Gastrocnemius medialis (tissue), 4 donors: ENCODE measurements at regions not wholly inside any gene's neighbourhood (a gene's known extent, or its start where the extent isn't known, plus 50 kb on each side); places are given as distances from the start of the nearest gene placed in this dataset.

Experiments
- ATAC-seq, 2 donors: fragments of 150-250 bp; one replicate each; pipeline ENCODE4 v1.9.1; 2016
- DNase-seq, 2 donors: peaks; one replicate each; pipeline ENCODE4 v3.0.0-alpha.2; 2019
- H3K27ac ChIP-seq, 4 donors: fragments of 200-600 bp; sonication (generic); 1 replicate in 1 of 4; 2 replicates in 3 of 4; pipeline ENCODE4 v1.5.1; 2016 to 2018; ENCODE audit warnings: mild to moderate bottlenecking in 2 of 4, moderate library complexity in 1 of 4
- H3K27me3 ChIP-seq, 3 donors: fragments of 200-600 bp; sonication (generic) in 2 of 3; 1 replicate in 1 of 3; 2 replicates in 2 of 3; pipeline versions ENCODE4 v1.5.1 to v1.6.0; 2016 to 2019; ENCODE audit warnings: mild to moderate bottlenecking in 1 of 3, moderate library complexity in 1 of 3
- H3K36me3 ChIP-seq, 2 donors: fragments of 200-600 bp; sonication (generic) in 1 of 2; one replicate each; pipeline ENCODE4 v1.5.1; 2017 to 2018
- H3K4me1 ChIP-seq, 2 donors: fragments of 200-600 bp; sonication (generic) in 1 of 2; one replicate each; pipeline ENCODE4 v1.5.1; 2016 to 2017; ENCODE audit warnings: mild to moderate bottlenecking in 2 of 2
- H3K4me3 ChIP-seq, 4 donors: fragments of 200-600 bp; sonication (generic) in 3 of 4; 1 replicate in 1 of 4; 2 replicates in 3 of 4; pipeline ENCODE4 v1.5.1; 2016 to 2019; ENCODE audit warnings: mild to moderate bottlenecking in 2 of 4
- H3K9me3 ChIP-seq, 3 donors: fragments of 200-600 bp; sonication (generic) in 2 of 3; 1 replicate in 1 of 3; 2 replicates in 2 of 3; pipeline ENCODE4 v1.5.1; 2016 to 2019
- POLR2A ChIP-seq, 2 donors: fragments of 450-650 bp; IDR thresholded peaks; one replicate each; pipeline ENCODE4 v1.6.1; 2017; ENCODE audit warnings: antibody characterized with exemption in 2 of 2, mild to moderate bottlenecking in 2 of 2, moderate library complexity in 2 of 2
- in situ Hi-C, 4 donors: fragments of 200-750 bp; cut with MboI; loops; one replicate each; pipeline versions ENCODE4 v1.15.0 to v1.8.0; 2017; ENCODE audit warnings: low sequenced_read_pairs in 4 of 4
- intact Hi-C: fragments of 100-400 bp; cut with DNase I; formaldehyde crosslinking; loops from one replicate; pipeline ENCODE4 v1.15.1; 2023; ENCODE audit warnings: low total_unique reads
- TF ChIP-seq, protein P1 (sequence below), 5 experiments: fragments of 450-650 bp in 3 of 5; fragments of 200-600 bp in 2 of 5; sonication (generic) in 2 of 5; IDR thresholded peaks in 4 of 5; conservative IDR thresholded peaks in 1 of 5; 1 replicate in 4 of 5; 2 replicates in 1 of 5; pipeline ENCODE4 v1.5.1; 2016 to 2019; ENCODE audit warnings: antibody characterized with exemption in 5 of 5, mild to moderate bottlenecking in 3 of 5, moderate library complexity in 3 of 5

DNA sequence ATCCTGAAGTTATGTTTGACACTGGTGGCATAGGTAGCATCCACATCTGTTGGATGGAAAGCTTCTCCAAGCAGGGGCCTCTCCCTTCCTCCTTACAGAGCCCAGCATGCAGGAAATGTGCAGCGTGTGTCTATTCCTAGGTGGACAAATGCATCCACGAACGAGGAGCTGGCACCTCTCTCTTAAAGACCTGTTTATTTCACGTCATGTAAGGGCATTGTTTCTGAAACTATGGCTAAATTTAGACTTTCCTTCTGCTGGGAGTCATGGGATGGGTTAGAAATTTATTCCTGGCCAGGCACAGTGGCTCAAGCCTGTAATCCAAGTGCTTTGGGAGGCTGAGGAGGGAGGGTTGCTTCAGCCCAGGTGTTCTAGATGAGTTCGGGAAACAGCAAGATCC is 208.4 kb upstream of the SVIL start:
- intact Hi-C loops (no loop called here), in situ Hi-C loops (no loop called here)
- Histone ChIP-seq H3K4me1 (peaks cover 26 to 29% of the 10 kb centered on the region in 2 donors), H3K4me3 (no peak overlapping the region), H3K9me3 (no peaks in the 10 kb centered on the region), H3K36me3 (no peaks in the 10 kb centered on the region), H3K27me3 (no peaks in the 10 kb centered on the region), H3K27ac (peak overlapping the region; percentile 70 to 77 (median 74))
- ATAC-seq (peak; percentile 75 to 81), DNase-seq (peak; percentile 29 to 54)
- TF ChIP-seq, protein P1, sequence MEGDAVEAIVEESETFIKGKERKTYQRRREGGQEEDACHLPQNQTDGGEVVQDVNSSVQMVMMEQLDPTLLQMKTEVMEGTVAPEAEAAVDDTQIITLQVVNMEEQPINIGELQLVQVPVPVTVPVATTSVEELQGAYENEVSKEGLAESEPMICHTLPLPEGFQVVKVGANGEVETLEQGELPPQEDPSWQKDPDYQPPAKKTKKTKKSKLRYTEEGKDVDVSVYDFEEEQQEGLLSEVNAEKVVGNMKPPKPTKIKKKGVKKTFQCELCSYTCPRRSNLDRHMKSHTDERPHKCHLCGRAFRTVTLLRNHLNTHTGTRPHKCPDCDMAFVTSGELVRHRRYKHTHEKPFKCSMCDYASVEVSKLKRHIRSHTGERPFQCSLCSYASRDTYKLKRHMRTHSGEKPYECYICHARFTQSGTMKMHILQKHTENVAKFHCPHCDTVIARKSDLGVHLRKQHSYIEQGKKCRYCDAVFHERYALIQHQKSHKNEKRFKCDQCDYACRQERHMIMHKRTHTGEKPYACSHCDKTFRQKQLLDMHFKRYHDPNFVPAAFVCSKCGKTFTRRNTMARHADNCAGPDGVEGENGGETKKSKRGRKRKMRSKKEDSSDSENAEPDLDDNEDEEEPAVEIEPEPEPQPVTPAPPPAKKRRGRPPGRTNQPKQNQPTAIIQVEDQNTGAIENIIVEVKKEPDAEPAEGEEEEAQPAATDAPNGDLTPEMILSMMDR (IDR thresholded peaks at IDR 0.05 in 4 of 5, conservative IDR thresholded peaks at IDR 0.05 in 1 of 5): no peak
- peak in 1 of 2 donors; percentile 38 for TF ChIP-seq POLR2A (IDR thresholded peaks at IDR 0.05)

DNA sequence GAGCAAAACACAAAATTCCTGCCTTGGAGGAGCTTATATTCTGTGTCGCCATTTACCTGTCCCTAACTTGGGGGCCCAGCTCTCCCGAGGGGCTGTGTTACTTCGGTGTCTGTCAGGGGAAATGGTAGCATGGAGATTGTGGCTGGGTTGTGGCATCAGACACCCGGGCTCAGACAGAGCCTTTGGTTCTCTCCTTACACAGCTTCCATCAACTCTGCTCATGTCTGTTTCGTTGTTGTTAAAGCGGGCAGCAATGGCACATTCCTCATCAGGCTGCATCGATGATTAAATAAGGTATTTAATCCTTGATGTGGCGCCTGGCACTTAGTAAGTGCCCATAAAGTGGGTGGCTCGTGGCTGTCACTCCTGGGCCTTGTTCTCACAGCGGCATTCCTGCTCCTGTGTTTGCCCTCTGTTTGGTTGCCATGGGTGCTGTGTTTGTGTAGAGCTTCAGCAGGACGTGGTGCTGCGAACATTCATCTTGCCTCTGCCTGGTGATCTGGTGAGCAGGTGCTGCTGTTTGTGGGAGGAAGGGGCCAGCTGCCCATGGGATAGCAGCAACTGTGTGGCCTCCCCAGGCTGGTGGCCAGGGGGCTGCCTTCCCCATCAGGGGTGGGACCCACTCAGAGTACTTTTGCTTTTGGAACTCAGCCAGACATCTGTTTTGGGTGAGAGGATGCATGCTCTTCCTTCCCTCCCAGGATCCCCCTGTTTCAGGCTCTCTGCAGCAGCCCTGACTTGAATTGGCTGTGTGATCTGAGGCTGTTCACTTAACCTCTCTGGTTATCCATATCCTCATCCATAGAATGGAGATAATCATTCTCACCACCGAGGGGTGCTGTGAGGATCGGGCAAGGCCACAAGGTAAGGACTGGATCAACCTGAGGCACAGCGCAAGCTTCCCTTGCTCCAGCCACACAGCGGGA is 207.2 kb upstream of the SVIL start:
- intact Hi-C loops (no loop called here), in situ Hi-C loops (no loop called here)
- no peaks in the 10 kb centered on the region for H3K27me3 ChIP-seq
- H3K9me3 ChIP-seq: no peaks in the 10 kb centered on the region
- peaks cover 26 to 29% of the 10 kb centered on the region in 2 donors for H3K4me1 ChIP-seq
- no peak overlapping the region for H3K4me3 ChIP-seq
- DNase-seq (peak; percentile 60 to 68), ATAC-seq (peak; percentile 74 to 80)
- TF ChIP-seq, protein P1 (IDR thresholded peaks at IDR 0.05 in 4 of 5, conservative IDR thresholded peaks at IDR 0.05 in 1 of 5): peak in 1 of 5 experiments; percentile 15
- peak in 1 of 2 donors; percentile 37 for TF ChIP-seq POLR2A (IDR thresholded peaks at IDR 0.05)
- peak overlapping the region; percentile 70 to 77 (median 74) for H3K27ac ChIP-seq
- H3K36me3 ChIP-seq: no peaks in the 10 kb centered on the region

DNA sequence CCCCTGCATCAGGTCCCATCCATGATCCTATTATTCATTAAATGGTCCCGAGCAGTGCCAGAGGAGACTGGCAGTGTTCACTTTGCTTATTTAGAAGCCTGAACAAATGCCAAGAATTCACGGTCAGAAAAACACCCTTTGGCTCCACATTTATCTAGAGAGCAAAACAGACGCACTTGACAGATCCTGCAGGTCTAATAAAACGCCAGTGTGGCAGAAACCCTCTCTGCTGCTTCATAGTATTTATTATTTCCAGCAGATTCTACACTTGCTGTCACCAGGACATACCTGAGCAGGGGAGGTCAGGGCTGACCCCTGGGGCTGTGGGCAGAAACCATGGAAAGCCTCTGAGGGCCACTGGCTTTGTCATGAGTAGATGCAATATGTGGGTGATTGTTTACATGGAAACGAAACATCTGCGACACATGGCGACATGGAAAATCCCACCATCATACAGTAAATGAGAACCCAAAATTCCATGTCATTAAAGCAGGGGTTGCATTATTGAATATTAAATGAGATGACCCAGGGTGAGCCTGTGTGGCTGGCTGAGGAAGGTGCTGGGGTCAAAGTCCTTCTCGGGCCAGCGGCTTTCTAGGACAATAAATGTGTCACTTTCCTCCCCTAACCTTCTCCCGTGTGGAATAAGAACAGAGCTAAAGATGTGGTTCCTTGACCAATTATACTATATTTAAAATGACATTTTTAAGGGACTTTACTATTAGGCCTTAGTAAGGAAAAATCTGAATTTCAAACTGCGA is 205.9 kb upstream of the SVIL start:
- Histone ChIP-seq H3K27ac (peak overlapping the region in 3 of 4 donors; percentile 70 to 77 (median 75)), H3K27me3 (no peaks in the 10 kb centered on the region), H3K36me3 (no peaks in the 10 kb centered on the region), H3K4me1 (peaks cover 26 to 29% of the 10 kb centered on the region in 2 donors), H3K9me3 (no peaks in the 10 kb centered on the region), H3K4me3 (no peak overlapping the region)
- in situ Hi-C loops: no loop called here
- DNase-seq (no peak), ATAC-seq (no peak)
- intact Hi-C loops: no loop called here
- TF ChIP-seq POLR2A (IDR thresholded peaks at IDR 0.05): no peak

DNA sequence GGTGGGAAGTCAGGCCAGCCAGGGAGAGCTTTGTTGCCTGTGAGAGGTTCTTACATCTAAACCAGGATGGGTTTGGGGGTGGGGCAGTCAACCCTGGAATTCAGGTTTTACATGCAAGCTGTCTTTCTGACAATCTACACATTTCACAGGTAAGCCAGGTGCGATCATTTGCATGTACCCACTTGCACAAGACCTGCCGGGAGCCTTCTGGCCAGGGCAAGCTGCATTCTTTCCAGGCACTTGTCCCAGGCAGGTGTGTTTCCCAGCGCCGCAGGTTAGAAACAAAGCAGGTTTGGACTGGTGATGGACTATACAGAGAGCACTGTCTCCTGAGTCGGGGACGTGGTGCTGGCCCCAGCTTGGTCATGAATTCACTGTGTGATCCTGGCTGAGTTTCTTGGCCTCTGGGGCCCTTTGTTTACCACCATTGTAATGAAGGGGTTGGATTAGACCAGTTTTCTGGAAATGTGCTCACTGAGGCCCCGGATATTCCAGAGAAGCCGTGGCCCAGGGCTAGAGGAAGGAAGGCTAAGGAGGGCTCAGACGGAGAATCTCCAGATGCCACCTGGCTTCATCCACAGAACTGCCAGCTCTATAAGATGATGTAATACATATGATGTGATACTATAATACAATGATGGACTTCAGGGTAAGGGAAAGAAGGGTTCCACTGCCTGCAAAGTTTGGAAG is 205.2 kb upstream of the SVIL start:
- Histone ChIP-seq H3K36me3 (no peaks in the 10 kb centered on the region), H3K9me3 (no peaks in the 10 kb centered on the region), H3K27ac (peak overlapping the region in 2 of 4 donors; percentile 70 to 75), H3K4me3 (no peak overlapping the region), H3K27me3 (no peaks in the 10 kb centered on the region), H3K4me1 (peaks cover 26 to 29% of the 10 kb centered on the region in 2 donors)
- no peak for DNase-seq
- TF ChIP-seq, protein P1 (IDR thresholded peaks at IDR 0.05 in 4 of 5, conservative IDR thresholded peaks at IDR 0.05 in 1 of 5): no peak
- TF ChIP-seq POLR2A (IDR thresholded peaks at IDR 0.05): no peak
- no peak for ATAC-seq
- in situ Hi-C loops (no loop called here), intact Hi-C loops (no loop called here)
